HG03025 (cell line): ENCODE measurements at regions not wholly inside any gene's neighbourhood (a gene's known extent, or its start where the extent isn't known, plus 50 kb on each side); places are given as distances from the start of the nearest gene placed in this dataset.

Experiments used
- ATAC-seq: cut with Tn5 transposase; IDR thresholded peaks from one replicate; pipeline ENCODE4 v1.9.1; 2021; ENCODE audit warnings: mild to moderate bottlenecking, moderate library complexity; ENCODE audit not compliant: unreplicated experiment, low FRiP score

DNA sequence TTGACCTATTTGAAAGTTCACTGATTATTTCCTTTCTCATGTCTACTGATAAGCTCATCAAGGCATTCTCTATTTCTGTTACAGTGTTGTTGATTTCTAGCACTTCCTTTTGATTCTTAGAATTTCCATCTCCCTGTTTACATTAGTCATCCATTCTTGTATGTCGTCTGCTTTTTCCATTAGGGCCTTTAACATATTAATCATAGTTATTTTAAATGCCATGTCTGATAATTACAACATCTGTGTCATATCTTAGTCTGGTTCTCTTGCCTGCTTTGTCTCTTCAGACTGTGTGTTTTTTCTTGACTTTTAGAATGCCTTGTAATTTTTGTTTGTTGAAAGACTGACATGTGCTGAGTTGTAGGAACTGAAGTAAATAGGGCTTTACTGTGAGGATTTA, 602.1 kb downstream of the SOX6 start:
- ATAC-seq: no peak

DNA sequence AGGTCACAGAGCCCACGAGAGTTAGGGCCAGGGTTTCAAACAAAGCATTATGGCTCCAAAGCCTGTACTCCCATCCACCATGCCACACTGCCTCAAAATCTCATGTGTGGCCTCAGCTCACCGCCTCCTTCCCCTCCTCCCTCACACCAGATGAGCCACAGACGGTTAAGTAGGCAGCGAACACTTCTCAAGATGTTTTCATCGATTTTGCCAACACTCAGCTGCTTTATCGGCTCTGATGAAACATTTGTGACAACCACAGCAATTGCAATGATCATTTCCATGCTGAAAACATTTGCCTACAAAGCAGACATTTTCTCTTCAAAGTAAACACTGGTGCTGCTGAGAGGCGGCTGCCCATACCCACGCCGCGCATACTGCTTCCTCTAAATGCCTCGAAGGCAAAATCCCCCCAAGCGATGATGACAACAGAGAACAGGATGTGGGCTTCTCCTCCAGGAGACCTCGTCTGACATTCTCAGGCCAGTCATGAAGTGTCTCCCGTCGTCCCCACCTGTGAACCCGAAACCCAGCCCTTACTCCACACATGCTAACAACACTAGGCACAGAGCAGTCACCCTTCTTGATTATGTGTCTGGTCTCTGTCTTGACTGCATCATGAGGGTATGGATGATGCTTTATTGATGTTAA, 599.2 kb downstream of the SOX6 start:
- ATAC-seq: no peak

DNA sequence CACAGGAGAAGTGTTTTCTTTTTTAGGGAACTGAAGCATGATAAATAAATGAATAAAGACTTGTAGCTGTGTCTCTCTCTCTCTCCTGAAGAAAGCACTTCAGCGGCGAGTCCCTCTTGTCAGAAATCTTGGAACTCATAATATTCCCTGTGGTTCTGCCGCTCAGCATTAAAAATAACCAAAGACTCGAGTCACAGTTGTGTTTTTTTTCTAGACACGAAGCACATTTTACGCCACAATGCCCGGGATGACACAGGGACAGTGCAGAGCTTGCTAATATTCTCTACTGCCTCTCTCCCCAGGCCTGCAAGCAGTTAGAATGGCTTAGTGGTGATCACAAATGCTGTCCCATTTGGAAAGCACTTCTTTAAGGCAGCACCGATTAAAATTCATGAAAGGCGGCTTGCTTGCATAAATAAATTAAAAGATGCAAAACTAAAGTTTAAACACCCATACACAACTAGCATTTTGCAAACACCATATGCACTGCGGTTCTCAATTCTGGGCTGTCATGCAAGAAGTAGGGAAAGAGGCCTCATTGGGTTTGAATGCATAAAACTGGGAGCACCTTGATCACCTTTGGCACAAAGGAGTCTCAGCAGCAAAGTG, 597.4 kb downstream of the SOX6 start:
- ATAC-seq: no peak

GRCh38 chr11:15761235-15761634, 595.1 kb downstream of the SOX6 start:
- ATAC-seq: no peak

- ATAC-seq: no peak
These were observed 592.0 kb downstream of the SOX6 start for GRCh38 chr11:15764326-15764725.

- no peak for ATAC-seq
These were observed 591.4 kb downstream of the SOX6 start for GRCh38 chr11:15764948-15765347.

- ATAC-seq: no peak
These were observed 590.8 kb downstream of the SOX6 start for GRCh38 chr11:15765530-15765929.

DNA sequence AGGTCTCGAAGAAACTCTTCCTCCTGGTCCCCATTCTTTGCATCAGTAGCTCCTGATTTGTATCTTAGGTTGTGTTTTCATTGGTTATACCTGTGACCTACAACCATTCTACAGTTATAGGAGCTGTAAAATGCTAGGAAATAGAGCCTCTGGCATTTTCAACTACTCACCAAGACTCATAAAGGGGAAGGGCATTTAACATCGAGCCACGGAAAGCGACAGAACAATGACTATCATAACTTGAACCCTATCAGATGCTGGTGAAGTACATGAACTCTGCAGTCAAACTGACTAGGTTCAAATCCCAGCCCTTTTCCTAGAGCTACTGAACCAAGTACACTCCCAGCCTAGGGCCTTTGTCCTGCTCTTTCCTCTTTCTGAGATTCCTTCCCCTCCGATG, 588.0 kb downstream of the SOX6 start:
- no peak for ATAC-seq

GRCh38 chr11:15769203-15769602, 587.1 kb downstream of the SOX6 start:
- ATAC-seq: no peak

GRCh38 chr11:15770798-15771414, 585.4 kb downstream of the SOX6 start:
- ATAC-seq: no peak

GRCh38 chr11:15772547-15772946, 583.8 kb downstream of the SOX6 start:
- ATAC-seq: no peak

DNA sequence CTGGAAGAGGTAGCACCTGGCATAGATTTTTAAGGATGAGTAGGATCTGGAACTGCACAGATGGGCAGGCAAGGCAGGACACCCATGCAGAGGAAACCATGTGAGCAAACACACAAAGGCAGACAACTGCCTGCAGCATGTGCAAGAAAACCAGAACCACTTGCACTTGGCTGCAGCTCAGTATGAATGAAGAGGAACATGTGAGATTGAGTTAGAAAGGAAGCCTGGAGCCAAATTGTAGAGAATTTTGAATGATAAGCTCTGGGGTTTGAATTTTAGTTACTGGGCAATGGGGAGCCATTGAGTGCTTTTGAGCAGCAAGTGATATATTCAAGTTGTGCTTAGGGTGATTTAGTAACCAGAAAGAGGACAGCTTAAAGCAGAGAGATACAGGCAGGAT, 583.4 kb downstream of the SOX6 start:
- ATAC-seq: no peak

DNA sequence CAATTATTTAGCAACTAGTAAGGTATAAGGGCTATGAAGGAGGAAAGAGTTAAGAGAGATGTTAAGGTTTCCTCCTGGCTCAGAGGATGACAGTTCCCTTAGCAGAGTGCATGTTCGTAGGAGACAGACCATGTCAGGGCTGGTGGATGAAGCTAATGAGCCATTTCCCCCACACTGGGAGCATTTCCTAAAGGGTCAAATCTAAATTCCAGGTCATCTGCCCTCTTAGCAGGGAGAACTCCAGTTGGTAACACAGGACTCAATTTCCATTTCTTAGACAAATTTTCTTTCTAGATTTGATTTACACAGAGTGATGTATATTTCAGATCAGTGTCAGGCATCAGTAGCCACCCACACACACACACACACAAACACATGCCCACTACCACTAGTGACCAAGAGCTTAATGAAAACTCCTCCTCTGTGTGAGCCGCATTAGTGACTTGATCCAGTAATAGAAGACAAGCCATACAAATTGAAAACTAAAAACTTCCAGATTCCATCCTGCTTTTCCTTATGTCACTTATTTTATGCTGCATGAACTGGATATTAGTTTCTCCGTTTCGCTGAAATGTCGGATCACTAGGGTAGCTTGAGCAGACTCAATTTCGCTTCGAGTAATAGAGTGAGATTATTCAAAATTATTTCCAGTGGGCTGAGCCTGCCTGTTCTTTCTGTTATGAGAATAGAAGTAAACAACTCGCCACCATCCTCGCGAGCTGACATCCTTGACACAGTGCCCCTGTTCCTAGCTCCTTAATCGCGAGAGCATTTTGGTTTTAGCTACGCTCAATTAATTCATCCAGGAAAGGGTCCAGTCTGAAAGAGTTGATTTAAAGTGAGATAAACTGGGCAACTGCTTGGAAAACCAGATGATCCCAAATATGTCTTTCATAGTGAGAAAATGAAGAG, 582.6 kb downstream of the SOX6 start:
- ATAC-seq: no peak

GRCh38 chr11:15774388-15774939, 581.9 kb downstream of the SOX6 start:
- ATAC-seq: no peak

- ATAC-seq: no peak
These were observed 581.3 kb downstream of the SOX6 start for GRCh38 chr11:15775015-15775541.

DNA sequence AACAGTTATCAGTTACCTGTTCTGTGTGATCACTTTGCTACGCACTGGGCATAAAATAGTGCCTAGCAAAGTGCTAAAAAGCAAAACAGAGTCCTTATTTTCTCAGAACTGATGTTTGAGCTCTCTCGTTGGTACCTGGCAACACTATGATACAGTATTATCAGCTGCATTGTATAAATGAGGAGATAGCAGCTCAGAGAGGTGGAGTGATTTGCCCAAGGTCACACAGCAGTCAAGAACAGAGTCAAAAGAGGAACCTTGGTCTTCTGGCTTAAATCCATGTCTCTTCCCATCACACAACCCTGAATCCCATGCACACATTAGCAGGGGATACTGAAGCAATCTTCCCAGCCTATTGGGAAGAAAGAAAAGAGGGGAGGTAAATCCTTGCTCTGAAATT, 580.5 kb downstream of the SOX6 start:
- ATAC-seq: no peak

GRCh38 chr11:15776366-15776765, 580.0 kb downstream of the SOX6 start:
- no peak for ATAC-seq

DNA sequence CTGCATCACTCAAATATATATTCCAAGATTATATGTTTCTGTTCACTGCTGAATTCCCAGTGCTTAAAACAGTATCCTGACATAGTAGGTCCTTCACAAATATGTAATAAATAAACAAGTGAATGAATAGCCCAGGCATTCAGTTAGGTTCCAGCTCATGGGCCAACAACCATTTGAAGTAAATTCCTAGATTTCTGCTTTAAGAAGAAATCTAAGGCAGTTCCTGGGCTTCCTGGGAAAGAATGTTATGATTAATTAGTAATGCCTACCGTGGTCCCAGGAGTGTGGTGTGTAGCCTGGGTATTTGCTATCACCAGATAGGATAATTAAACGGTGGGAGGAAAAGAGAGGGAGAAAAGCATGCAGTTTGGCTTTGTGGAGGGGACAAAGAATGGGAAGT, 576.8 kb downstream of the SOX6 start:
- ATAC-seq: no peak

- ATAC-seq: no peak
These were observed 576.0 kb downstream of the SOX6 start for GRCh38 chr11:15780382-15780781.

- ATAC-seq: no peak
These were observed 575.5 kb downstream of the SOX6 start for GRCh38 chr11:15780837-15781236.

GRCh38 chr11:15783619-15784018, 572.7 kb downstream of the SOX6 start:
- ATAC-seq: no peak
